Right lung (tissue), 2 donors: ENCODE measurements at regions not wholly inside any gene's neighbourhood (a gene's known extent, or its start where the extent isn't known, plus 50 kb on each side); places are given as distances from the start of the nearest gene placed in this dataset.

Source experiments
- DNase-seq, 2 donors: peaks; one replicate each; pipeline ENCODE4 v3.0.0-alpha.2; 2013

- no peak for DNase-seq
Observed at GRCh38 chr12:89920866-89921265, 212.2 kb upstream of the ATP2B1 start.

- DNase-seq = no peak
Observed at GRCh38 chr12:89919241-89919906, 210.7 kb upstream of the ATP2B1 start.

GRCh38 chr12:89918172-89918846, 209.7 kb upstream of the ATP2B1 start:
- no peak for DNase-seq

- no peak for DNase-seq
Observed at GRCh38 chr12:89909753-89910152, 201.1 kb upstream of the ATP2B1 start.

- no peak for DNase-seq
Observed at GRCh38 chr12:89907659-89908058, 199.0 kb upstream of the ATP2B1 start.

GRCh38 chr12:89906824-89907223, 198.2 kb upstream of the ATP2B1 start:
- DNase-seq = no peak

- no peak for DNase-seq
Observed at GRCh38 chr12:89906178-89906577, 197.5 kb upstream of the ATP2B1 start.

- no peak for DNase-seq
Observed at GRCh38 chr12:89901906-89902642, 193.4 kb upstream of the ATP2B1 start.

GRCh38 chr12:89901319-89901718, 192.7 kb upstream of the ATP2B1 start:
- DNase-seq = no peak

- no peak for DNase-seq
Observed at GRCh38 chr12:89899651-89900050, 191.0 kb upstream of the ATP2B1 start.

GRCh38 chr12:89895591-89895990, 187.0 kb upstream of the ATP2B1 start:
- DNase-seq = no peak

GRCh38 chr12:89895101-89895500, 186.5 kb upstream of the ATP2B1 start:
- DNase-seq = no peak

GRCh38 chr12:89893972-89894706, 185.5 kb upstream of the ATP2B1 start:
- no peak for DNase-seq

- no peak for DNase-seq
Observed at GRCh38 chr12:89892436-89892835, 183.8 kb upstream of the ATP2B1 start.

- no peak for DNase-seq
Observed at GRCh38 chr12:89891933-89892332, 183.3 kb upstream of the ATP2B1 start.

GRCh38 chr12:89890161-89890560, 181.5 kb upstream of the ATP2B1 start:
- no peak for DNase-seq

GRCh38 chr12:89889062-89889461, 180.4 kb upstream of the ATP2B1 start:
- DNase-seq = no peak

- no peak for DNase-seq
Observed at GRCh38 chr12:89884952-89885351, 176.3 kb upstream of the ATP2B1 start.

GRCh38 chr12:89884416-89884898, 175.8 kb upstream of the ATP2B1 start:
- DNase-seq = no peak

GRCh38 chr12:89883630-89884389, 175.2 kb upstream of the ATP2B1 start:
- no peak for DNase-seq

GRCh38 chr12:89882792-89883191, 174.2 kb upstream of the ATP2B1 start:
- no peak for DNase-seq
